ENCODE measurements at regions not wholly inside any gene's neighbourhood (a gene's known extent, or its start where the extent isn't known, plus 50 kb on each side); places are given as distances from the start of the nearest gene placed in this dataset.

- Histone ChIP-seq H3K4me3 (ENCODE audit: low read depth, low read length) (no peak overlapping the region), H3K4me1 (ENCODE audit: control insufficient read depth, insufficient read depth, low read length) (peaks cover 9% of the 10 kb centered on the region), H3K9me3 (ENCODE audit: control insufficient read depth, insufficient read depth, low read depth, low read length) (no peaks in the 10 kb centered on the region), H3K36me3 (ENCODE audit: control insufficient read depth in 2 of 2, insufficient read depth in 1 of 2, low read length in 2 of 2) (no peaks in the 10 kb centered on the region), H3K27ac (ENCODE audit: extremely low read depth, low read depth, low read length) (no peak overlapping the region)
- TF ChIP-seq KLF9 (tag by site-specific recombination; IDR thresholded peaks at IDR 0.05; ENCODE audit: low read depth), result no peak
- TF ChIP-seq, protein P1, sequence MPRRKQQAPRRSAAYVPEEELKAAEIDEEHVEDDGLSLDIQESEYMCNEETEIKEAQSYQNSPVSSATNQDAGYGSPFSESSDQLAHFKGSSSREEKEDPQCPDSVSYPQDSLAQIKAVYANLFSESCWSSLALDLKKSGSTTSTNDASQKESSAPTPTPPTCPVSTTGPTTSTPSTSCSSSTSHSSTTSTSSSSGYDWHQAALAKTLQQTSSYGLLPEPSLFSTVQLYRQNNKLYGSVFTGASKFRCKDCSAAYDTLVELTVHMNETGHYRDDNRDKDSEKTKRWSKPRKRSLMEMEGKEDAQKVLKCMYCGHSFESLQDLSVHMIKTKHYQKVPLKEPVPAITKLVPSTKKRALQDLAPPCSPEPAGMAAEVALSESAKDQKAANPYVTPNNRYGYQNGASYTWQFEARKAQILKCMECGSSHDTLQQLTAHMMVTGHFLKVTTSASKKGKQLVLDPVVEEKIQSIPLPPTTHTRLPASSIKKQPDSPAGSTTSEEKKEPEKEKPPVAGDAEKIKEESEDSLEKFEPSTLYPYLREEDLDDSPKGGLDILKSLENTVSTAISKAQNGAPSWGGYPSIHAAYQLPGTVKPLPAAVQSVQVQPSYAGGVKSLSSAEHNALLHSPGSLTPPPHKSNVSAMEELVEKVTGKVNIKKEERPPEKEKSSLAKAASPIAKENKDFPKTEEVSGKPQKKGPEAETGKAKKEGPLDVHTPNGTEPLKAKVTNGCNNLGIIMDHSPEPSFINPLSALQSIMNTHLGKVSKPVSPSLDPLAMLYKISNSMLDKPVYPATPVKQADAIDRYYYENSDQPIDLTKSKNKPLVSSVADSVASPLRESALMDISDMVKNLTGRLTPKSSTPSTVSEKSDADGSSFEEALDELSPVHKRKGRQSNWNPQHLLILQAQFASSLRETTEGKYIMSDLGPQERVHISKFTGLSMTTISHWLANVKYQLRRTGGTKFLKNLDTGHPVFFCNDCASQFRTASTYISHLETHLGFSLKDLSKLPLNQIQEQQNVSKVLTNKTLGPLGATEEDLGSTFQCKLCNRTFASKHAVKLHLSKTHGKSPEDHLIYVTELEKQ (tag by site-specific recombination; IDR thresholded peaks at IDR 0.05; ENCODE audit: borderline replicate concordance), result no peak
- no peak for TF ChIP-seq ZNF530 (tag by site-specific recombination; IDR thresholded peaks at IDR 0.05; ENCODE audit: low read depth)
- TF ChIP-seq ZNF26 (tag by site-specific recombination; IDR thresholded peaks at IDR 0.05), result no peak
- no peak for TF ChIP-seq ZNF366 (tag by site-specific recombination; conservative IDR thresholded peaks at IDR 0.05)
- no peak for TF ChIP-seq ZBTB7A (tag by site-specific recombination; IDR thresholded peaks at IDR 0.05; ENCODE audit: low read depth)
- TF ChIP-seq ZNF621 (tag by site-specific recombination; IDR thresholded peaks at IDR 0.05), result no peak
- no peak for TF ChIP-seq ZNF843 (tag by site-specific recombination; IDR thresholded peaks at IDR 0.05)
- ChIA-PET POLR2A (no interaction called here), CTCF (no interaction called here)
Observed at GRCh38 chr2:19224011-19224410, 134.4 kb downstream of the OSR1 start.

DNA sequence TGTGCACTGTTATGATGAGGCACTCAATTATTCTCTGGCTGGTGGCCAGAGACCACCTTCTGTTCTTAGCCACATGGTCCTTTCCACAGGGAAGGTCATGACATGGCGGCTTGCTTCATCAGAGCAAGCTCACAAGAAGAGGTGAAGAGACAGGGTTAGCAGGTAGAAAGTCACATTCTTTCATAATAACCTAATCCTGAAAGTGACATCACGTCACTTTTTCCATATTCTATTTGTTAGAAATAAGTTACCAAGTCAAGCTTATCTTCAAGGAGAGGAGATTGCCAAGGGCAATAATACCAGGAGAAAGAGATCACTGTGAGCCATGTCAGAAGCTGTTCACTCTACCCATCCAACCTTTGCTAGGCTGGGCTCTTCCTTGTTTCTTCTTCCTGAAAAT, 139.4 kb downstream of the OSR1 start:
- no peak overlapping the region for H3K27ac ChIP-seq (ENCODE audit: extremely low read depth, low read depth, low read length)
- POLR2A ChIA-PET, result no interaction called here
- H3K4me1 ChIP-seq (ENCODE audit: control insufficient read depth, insufficient read depth, low read length), result peaks cover 5% of the 10 kb centered on the region
- no peaks in the 10 kb centered on the region for H3K36me3 ChIP-seq (ENCODE audit: control insufficient read depth in 2 of 2, insufficient read depth in 1 of 2, low read length in 2 of 2)
- no peaks in the 10 kb centered on the region for H3K9me3 ChIP-seq (ENCODE audit: control insufficient read depth, insufficient read depth, low read depth, low read length)
- no peak overlapping the region for H3K4me3 ChIP-seq (ENCODE audit: low read depth, low read length)
- TF ChIP-seq ZNF670 (tag by site-specific recombination; IDR thresholded peaks at IDR 0.05; ENCODE audit: low read depth), result no peak
- no peak for TF ChIP-seq HOXA7 (CRISPR knock-in tag; IDR thresholded peaks at IDR 0.05; ENCODE audit: borderline replicate concordance)
- no peak for TF ChIP-seq ZNF26 (tag by site-specific recombination; IDR thresholded peaks at IDR 0.05)
- TF ChIP-seq ZSCAN30 (tag by site-specific recombination; IDR thresholded peaks at IDR 0.05), result no peak
- TF ChIP-seq, protein P2, sequence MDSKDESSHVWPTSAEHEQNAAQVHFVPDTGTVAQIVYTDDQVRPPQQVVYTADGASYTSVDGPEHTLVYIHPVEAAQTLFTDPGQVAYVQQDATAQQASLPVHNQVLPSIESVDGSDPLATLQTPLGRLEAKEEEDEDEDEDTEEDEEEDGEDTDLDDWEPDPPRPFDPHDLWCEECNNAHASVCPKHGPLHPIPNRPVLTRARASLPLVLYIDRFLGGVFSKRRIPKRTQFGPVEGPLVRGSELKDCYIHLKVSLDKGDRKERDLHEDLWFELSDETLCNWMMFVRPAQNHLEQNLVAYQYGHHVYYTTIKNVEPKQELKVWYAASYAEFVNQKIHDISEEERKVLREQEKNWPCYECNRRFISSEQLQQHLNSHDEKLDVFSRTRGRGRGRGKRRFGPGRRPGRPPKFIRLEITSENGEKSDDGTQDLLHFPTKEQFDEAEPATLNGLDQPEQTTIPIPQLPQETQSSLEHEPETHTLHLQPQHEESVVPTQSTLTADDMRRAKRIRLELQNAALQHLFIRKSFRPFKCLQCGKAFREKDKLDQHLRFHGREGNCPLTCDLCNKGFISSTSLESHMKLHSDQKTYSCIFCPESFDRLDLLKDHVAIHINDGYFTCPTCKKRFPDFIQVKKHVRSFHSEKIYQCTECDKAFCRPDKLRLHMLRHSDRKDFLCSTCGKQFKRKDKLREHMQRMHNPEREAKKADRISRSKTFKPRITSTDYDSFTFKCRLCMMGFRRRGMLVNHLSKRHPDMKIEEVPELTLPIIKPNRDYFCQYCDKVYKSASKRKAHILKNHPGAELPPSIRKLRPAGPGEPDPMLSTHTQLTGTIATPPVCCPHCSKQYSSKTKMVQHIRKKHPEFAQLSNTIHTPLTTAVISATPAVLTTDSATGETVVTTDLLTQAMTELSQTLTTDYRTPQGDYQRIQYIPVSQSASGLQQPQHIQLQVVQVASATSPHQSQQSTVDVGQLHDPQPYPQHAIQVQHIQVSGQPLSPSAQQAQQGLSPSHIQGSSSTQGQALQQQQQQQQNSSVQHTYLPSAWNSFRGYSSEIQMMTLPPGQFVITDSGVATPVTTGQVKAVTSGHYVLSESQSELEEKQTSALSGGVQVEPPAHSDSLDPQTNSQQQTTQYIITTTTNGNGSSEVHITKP (tag by site-specific recombination; IDR thresholded peaks at IDR 0.05), result no peak
- no peak for TF ChIP-seq ZBTB17 (tag by site-specific recombination; IDR thresholded peaks at IDR 0.05)
- no peak for TF ChIP-seq ZNF514 (tag by site-specific recombination; IDR thresholded peaks at IDR 0.05)
- TF ChIP-seq ZNF155 (tag by site-specific recombination; IDR thresholded peaks at IDR 0.05), result no peak
- no peak for TF ChIP-seq ZNF202 (tag by site-specific recombination; IDR thresholded peaks at IDR 0.05; ENCODE audit: borderline replicate concordance)
- TF ChIP-seq REPIN1 (tag by site-specific recombination; IDR thresholded peaks at IDR 0.05; ENCODE audit: low read depth), result no peak
- TF ChIP-seq ZNF664 (tag by site-specific recombination; IDR thresholded peaks at IDR 0.05), result no peak
- CTCF ChIA-PET, result interaction anchor here (0.7 kb wide), 1 partner anchor 577 kb away, joined by 3 read pairs; no protein-coding TSS in a partner anchor

Data from HEK293 (cell line).